AG08396 (cell line): ENCODE measurements at regions not wholly inside any gene's neighbourhood (a gene's known extent, or its start where the extent isn't known, plus 50 kb on each side); places are given as distances from the start of the nearest gene placed in this dataset.
A peak's percentile ranks its signal among the peaks of the same experiment; 100 is the strongest.

Source experiments
- DNase-seq: peaks from one replicate; pipeline ENCODE4 v3.0.0; 2012; ENCODE audit warnings: low spot score, mixed read lengths

- DNase-seq, result peak; percentile 82
Observed at GRCh38 chr6:157756708-157757429, 66.2 kb upstream of the SNX9 start.

- DNase-seq, result no peak
Observed at GRCh38 chr6:157757430-157758403, 65.3 kb upstream of the SNX9 start.

- DNase-seq, result no peak
Observed at GRCh38 chr6:157758516-157759023, 64.5 kb upstream of the SNX9 start.

GRCh38 chr6:157759028-157759427, 64.0 kb upstream of the SNX9 start:
- no peak for DNase-seq

- no peak for DNase-seq
Observed at GRCh38 chr6:157760137-157760536, 62.9 kb upstream of the SNX9 start.

GRCh38 chr6:157760589-157761330, 62.3 kb upstream of the SNX9 start:
- peak; percentile 38 for DNase-seq

- DNase-seq, result no peak
Observed at GRCh38 chr6:157761331-157761921, 61.6 kb upstream of the SNX9 start.

- no peak for DNase-seq
Observed at GRCh38 chr6:157761926-157762325, 61.1 kb upstream of the SNX9 start.

GRCh38 chr6:157762636-157763035, 60.4 kb upstream of the SNX9 start:
- no peak for DNase-seq

- peak; percentile 34 for DNase-seq
Observed at GRCh38 chr6:157763129-157763903, 59.7 kb upstream of the SNX9 start.

GRCh38 chr6:157763904-157764177, 59.2 kb upstream of the SNX9 start:
- no peak for DNase-seq

GRCh38 chr6:157764178-157765068, 58.6 kb upstream of the SNX9 start:
- DNase-seq, result peak; percentile 88

- DNase-seq, result no peak
Observed at GRCh38 chr6:157766901-157767774, 55.9 kb upstream of the SNX9 start.

- DNase-seq, result no peak
Observed at GRCh38 chr6:157767775-157768156, 55.3 kb upstream of the SNX9 start.

- no peak for DNase-seq
Observed at GRCh38 chr6:157768304-157768703, 54.7 kb upstream of the SNX9 start.

GRCh38 chr6:157768863-157769551, 54.0 kb upstream of the SNX9 start:
- DNase-seq, result no peak

GRCh38 chr6:157769776-157770426, 53.1 kb upstream of the SNX9 start:
- no peak for DNase-seq

GRCh38 chr6:157770946-157771345, 52.1 kb upstream of the SNX9 start:
- no peak for DNase-seq
